Lower leg skin (tissue), 4 donors: ENCODE measurements at regions not wholly inside any gene's neighbourhood (a gene's known extent, or its start where the extent isn't known, plus 50 kb on each side); places are given as distances from the start of the nearest gene placed in this dataset.

Source experiments
- DNase-seq, 2 donors: peaks; one replicate each; pipeline ENCODE4 v3.0.0-alpha.2; 2019; ENCODE audit warnings: low spot score in 2 of 2
- H3K4me3 ChIP-seq: fragments of 200-600 bp; sonication (generic); 2 replicates; pipeline ENCODE4 v1.5.1; 2017; ENCODE audit warnings: mild to moderate bottlenecking, low read depth; ENCODE audit not compliant: poor library complexity, severe bottlenecking
- POLR2A ChIP-seq, 2 donors: fragments of 450-650 bp; IDR thresholded peaks; one replicate each; pipeline ENCODE4 v1.6.1; 2016 to 2017; ENCODE audit warnings: antibody characterized with exemption in 2 of 2, mild to moderate bottlenecking in 1 of 2, moderate library complexity in 1 of 2
- WGBS, 2 donors: methylation state at CpG; one replicate each; pipeline ENCODE4 v1.1.5; 2018; 5-methylcytosine and 5-hydroxymethylcytosine counted together
- intact Hi-C: fragments of 100-400 bp; cut with DNase I; formaldehyde crosslinking; loops from one replicate; pipeline ENCODE4 v1.15.0; 2023; ENCODE audit warnings: low total_unique reads
- TF ChIP-seq, protein P1 (sequence below), 3 donors: fragments of 450-650 bp; IDR thresholded peaks; one replicate each; pipeline ENCODE4 v1.5.1; 2016; ENCODE audit warnings: antibody characterized with exemption in 3 of 3, mild to moderate bottlenecking in 3 of 3, moderate library complexity in 2 of 3

DNA sequence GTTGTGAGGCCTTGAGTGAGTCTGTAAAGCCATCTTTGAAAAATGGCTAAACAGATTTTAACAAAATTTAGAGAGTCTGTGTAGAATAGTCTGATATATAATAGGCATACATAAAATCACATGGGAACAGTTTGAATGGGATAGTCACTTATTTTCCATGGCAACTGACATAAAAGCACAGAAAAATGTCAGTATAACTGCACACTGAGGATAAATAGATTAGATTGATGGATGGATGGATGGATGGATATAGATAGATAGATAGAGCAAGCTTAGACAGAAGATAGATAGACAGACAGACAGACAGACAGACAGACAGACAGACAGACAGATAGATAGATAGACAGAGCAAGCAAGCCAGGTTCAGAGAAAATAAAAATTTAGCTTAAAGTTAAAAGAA lies 660.2 kb upstream of the API5 start:
- no peak for DNase-seq
- TF ChIP-seq, protein P1, sequence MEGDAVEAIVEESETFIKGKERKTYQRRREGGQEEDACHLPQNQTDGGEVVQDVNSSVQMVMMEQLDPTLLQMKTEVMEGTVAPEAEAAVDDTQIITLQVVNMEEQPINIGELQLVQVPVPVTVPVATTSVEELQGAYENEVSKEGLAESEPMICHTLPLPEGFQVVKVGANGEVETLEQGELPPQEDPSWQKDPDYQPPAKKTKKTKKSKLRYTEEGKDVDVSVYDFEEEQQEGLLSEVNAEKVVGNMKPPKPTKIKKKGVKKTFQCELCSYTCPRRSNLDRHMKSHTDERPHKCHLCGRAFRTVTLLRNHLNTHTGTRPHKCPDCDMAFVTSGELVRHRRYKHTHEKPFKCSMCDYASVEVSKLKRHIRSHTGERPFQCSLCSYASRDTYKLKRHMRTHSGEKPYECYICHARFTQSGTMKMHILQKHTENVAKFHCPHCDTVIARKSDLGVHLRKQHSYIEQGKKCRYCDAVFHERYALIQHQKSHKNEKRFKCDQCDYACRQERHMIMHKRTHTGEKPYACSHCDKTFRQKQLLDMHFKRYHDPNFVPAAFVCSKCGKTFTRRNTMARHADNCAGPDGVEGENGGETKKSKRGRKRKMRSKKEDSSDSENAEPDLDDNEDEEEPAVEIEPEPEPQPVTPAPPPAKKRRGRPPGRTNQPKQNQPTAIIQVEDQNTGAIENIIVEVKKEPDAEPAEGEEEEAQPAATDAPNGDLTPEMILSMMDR (IDR thresholded peaks at IDR 0.05) = no peak
- TF ChIP-seq POLR2A (IDR thresholded peaks at IDR 0.05) = no peak
- intact Hi-C loops = no loop called here
- no peak overlapping the region for H3K4me3 ChIP-seq

DNA sequence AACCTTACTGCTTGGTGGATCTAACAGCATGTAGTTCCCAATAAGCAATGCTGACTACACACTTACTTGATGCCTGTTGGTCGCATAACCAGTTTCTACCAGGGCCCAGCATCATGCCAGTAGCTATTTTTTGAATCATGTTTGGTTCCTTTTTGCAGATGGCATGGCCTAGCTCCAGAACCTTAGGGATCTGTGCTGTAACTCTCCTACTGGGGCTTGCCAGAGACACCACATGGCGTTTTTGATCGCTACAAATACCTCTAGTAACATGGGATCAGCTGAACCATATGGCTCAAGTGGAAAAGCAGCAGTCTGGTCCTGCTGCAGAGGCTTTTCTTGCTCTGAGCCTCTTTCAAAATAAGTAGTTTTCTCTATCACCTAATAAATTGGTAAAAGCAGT lies 654.6 kb upstream of the API5 start:
- intact Hi-C loops = no loop called here
- TF ChIP-seq, protein P1 (IDR thresholded peaks at IDR 0.05) = no peak
- no peak for TF ChIP-seq POLR2A (IDR thresholded peaks at IDR 0.05)
- WGBS, 2 donors = 31 to 43% methylated on average over 3 of the region's 3 CpGs
- no peak for DNase-seq
- no peak overlapping the region for H3K4me3 ChIP-seq

DNA sequence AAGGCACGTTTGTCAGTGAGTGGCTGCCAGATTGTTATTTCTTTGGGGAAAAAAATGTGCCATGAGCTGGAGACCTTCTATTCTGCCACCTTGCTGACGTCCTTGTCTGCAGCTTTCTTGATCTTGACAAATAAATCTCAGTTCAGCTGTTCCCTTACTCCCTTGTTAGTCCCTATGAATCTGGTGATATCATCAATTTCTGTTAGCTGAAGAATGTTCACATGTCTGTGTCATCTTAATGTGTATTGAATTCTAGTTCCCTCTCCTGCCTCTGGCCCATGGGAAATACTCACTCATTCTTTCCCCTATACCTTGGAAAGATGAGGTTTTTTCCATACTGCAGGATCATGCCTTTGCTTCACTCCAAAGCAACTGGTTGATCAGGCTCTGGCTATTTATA lies 649.9 kb upstream of the API5 start:
- no peak overlapping the region for H3K4me3 ChIP-seq
- intact Hi-C loops = no loop called here
- TF ChIP-seq, protein P1 (IDR thresholded peaks at IDR 0.05) = no peak
- no peak for TF ChIP-seq POLR2A (IDR thresholded peaks at IDR 0.05)
- no peak for DNase-seq
- 61 to 65% methylated on average over 2 of the region's 2 CpGs for WGBS, 2 donors

DNA sequence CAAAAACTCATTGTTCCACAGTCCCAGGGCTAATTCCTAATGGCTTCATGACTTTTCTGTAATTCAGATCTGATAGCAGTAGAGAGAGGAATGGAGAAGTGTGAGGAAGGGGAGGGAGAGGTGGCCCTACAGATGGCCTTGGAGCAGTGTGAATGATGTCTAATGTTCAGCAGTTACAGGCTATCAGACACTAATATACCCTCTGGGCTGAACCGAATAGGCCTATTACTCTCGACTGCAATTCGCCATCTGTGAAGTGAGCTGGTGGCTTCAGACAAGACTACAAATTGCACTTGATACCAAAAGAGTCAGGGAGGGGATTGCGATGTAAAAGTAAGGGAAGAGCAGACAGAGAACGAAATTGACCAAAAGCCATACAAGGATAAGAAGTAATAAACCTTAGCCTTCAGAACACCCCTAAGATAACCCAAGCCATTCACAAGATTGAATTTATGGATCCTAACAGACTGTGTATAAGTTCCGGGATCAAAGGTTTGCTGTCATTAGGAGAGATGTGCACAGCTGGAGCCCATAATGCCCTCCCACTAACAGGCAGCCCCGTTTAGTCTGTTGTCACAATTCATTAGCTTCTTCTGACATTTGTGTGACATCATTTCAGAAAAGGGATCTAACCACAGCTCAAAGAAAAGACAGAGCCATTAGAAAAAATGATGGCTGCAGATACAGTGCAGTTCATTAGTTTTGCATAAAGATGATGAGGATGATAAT lies 642.4 kb upstream of the API5 start:
- TF ChIP-seq, protein P1 (IDR thresholded peaks at IDR 0.05) = no peak
- no peak for TF ChIP-seq POLR2A (IDR thresholded peaks at IDR 0.05)

DNA sequence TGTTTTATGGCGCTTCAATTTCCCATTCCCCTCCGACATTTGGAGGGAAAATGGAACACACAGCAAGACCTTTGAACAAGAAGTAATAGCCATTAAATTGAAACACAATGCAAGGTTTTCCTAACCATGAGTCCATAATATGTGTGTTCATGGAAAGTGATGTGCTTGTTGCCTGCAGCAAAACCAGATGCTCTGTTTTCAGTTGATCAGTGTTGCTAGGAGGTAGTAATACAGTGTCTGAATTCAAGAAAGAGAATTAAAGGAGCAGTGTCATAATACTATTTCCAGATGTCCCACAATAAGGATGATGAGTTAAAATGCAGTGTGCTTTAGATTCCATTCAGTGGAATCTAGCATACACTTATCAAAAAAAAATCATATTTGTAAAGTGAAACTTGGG lies 637.4 kb upstream of the API5 start:
- WGBS, 2 donors = 47 to 52% methylated on average over 2 of the region's 2 CpGs
- H3K4me3 ChIP-seq = no peak overlapping the region
- no peak for DNase-seq
- no peak for TF ChIP-seq POLR2A (IDR thresholded peaks at IDR 0.05)
- TF ChIP-seq, protein P1 (IDR thresholded peaks at IDR 0.05) = no peak
- intact Hi-C loops = no loop called here

More for the DNA sequence above, 642.4 kb upstream of the API5 start:
- intact Hi-C loops = no loop called here
- no peak overlapping the region for H3K4me3 ChIP-seq
- no peak for DNase-seq
- WGBS, 2 donors = 77 to 79% methylated on average over 7 of the region's 7 CpGs

DNA sequence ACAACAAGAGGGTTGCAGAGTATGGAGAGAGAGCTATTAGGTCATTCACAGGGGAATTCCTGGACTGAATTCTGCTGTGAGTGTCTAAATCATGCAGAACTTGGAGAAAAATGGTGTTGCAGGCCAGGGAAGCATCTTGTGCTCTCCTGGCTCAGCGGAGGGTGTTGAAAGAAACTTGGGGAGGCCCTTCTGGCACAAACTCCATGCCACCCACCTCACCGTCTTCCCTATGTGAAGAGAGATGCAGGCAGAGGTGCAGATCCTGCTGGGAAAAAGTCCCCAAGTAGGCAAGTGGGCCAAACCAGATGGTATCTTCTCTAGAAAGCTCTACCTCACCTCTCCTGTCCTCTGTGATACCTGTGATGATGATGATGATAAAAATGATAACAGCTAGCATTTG lies 604.3 kb upstream of the API5 start:
- no peak overlapping the region for H3K4me3 ChIP-seq
- DNase-seq = no peak
- intact Hi-C loops = no loop called here
- 82 to 83% methylated on average over 2 of the region's 2 CpGs for WGBS, 2 donors
- TF ChIP-seq, protein P1 (IDR thresholded peaks at IDR 0.05) = no peak
- no peak for TF ChIP-seq POLR2A (IDR thresholded peaks at IDR 0.05)
